ENCODE measurements at regions not wholly inside any gene's neighbourhood (a gene's known extent, or its start where the extent isn't known, plus 50 kb on each side); places are given as distances from the start of the nearest gene placed in this dataset.

- H3K4me1 Mint-ChIP-seq (ENCODE audit: low read depth, unreplicated experiment), result no peaks in the 10 kb centered on the region
- Histone ChIP-seq H3K27ac (ENCODE audit: low read depth, low read length) (no peak overlapping the region), H3K27me3 (ENCODE audit: insufficient read depth, low read length) (no peaks in the 10 kb centered on the region), H3K9ac (ENCODE audit: low read length) (no peak overlapping the region), H3K4me3 (ENCODE audit: insufficient read depth, low read depth, low read length) (no peak overlapping the region), H3K4me2 (ENCODE audit: low read length) (no peak overlapping the region), H3K79me2 (ENCODE audit: insufficient read depth, low read length) (no peaks in the 10 kb centered on the region), H2AFZ (ENCODE audit: low read depth, low read length) (no peak overlapping the region), H3K9me3 (ENCODE audit: insufficient read depth, low read depth, low read length) (no peaks in the 10 kb centered on the region), H3K4me1 (ENCODE audit: insufficient read depth, low read length) (no peaks in the 10 kb centered on the region), H3K36me3 (ENCODE audit: insufficient read depth, low read length) (no peaks in the 10 kb centered on the region), H4K20me1 (ENCODE audit: insufficient read depth, low read length) (no peaks in the 10 kb centered on the region)
- H3K36me3 Mint-ChIP-seq (ENCODE audit: low read depth, unreplicated experiment), result no peaks in the 10 kb centered on the region
- H3K27me3 Mint-ChIP-seq (ENCODE audit: low read depth, unreplicated experiment), result no peaks in the 10 kb centered on the region
- no peak for TF ChIP-seq EZH2 (IDR thresholded peaks at IDR 0.05; ENCODE audit: insufficient read depth, low read length)
- no peak for TF ChIP-seq CTCF (IDR thresholded peaks at IDR 0.05; ENCODE audit: insufficient read depth, low read depth, low read length)
- no peaks in the 10 kb centered on the region for H3K9me3 Mint-ChIP-seq (ENCODE audit: unreplicated experiment)
- no peak overlapping the region for H3K4me3 Mint-ChIP-seq (ENCODE audit: unreplicated experiment)
- FAIRE-seq (no peak), DNase-seq (ENCODE audit: low read depth) (no peak)
- no peak overlapping the region for H3K27ac Mint-ChIP-seq (ENCODE audit: unreplicated experiment)
Measured at GRCh38 chr3:145144361-145144760, 1016.6 kb downstream of the PLOD2 start.

GRCh38 chr3:145145461-145145860, 1015.5 kb downstream of the PLOD2 start:
- no peak for FAIRE-seq
- no peaks in the 10 kb centered on the region for H3K4me1 ChIP-seq (ENCODE audit: insufficient read depth, low read length)

More at GRCh38 chr3:145145461-145145860, 1015.5 kb downstream of the PLOD2 start:
- Mint-ChIP-seq H3K4me1 (ENCODE audit: low read depth, unreplicated experiment) (no peaks in the 10 kb centered on the region), H3K9me3 (ENCODE audit: unreplicated experiment) (no peaks in the 10 kb centered on the region), H3K27me3 (ENCODE audit: low read depth, unreplicated experiment) (no peaks in the 10 kb centered on the region), H3K36me3 (ENCODE audit: low read depth, unreplicated experiment) (no peaks in the 10 kb centered on the region), H3K27ac (ENCODE audit: unreplicated experiment) (no peak overlapping the region), H3K4me3 (ENCODE audit: unreplicated experiment) (no peak overlapping the region)
- Histone ChIP-seq H3K27me3 (ENCODE audit: insufficient read depth, low read length) (no peaks in the 10 kb centered on the region), H3K36me3 (ENCODE audit: insufficient read depth, low read length) (no peaks in the 10 kb centered on the region), H2AFZ (ENCODE audit: low read depth, low read length) (no peak overlapping the region), H3K79me2 (ENCODE audit: insufficient read depth, low read length) (no peaks in the 10 kb centered on the region), H3K9ac (ENCODE audit: low read length) (no peak overlapping the region), H3K27ac (ENCODE audit: low read depth, low read length) (no peak overlapping the region), H3K4me3 (ENCODE audit: insufficient read depth, low read depth, low read length) (no peak overlapping the region), H4K20me1 (ENCODE audit: insufficient read depth, low read length) (no peaks in the 10 kb centered on the region), H3K4me2 (ENCODE audit: low read length) (no peak overlapping the region), H3K9me3 (ENCODE audit: insufficient read depth, low read depth, low read length) (no peaks in the 10 kb centered on the region)
- TF ChIP-seq EZH2 (IDR thresholded peaks at IDR 0.05; ENCODE audit: insufficient read depth, low read length), result no peak
- no peak for TF ChIP-seq CTCF (IDR thresholded peaks at IDR 0.05; ENCODE audit: insufficient read depth, low read depth, low read length)
- DNase-seq (ENCODE audit: low read depth), result no peak

Data from astrocyte (in vitro differentiated cells and primary cell).